CD4-positive, CD25-positive, alpha-beta regulatory T cell (primary cell): ENCODE measurements at regions not wholly inside any gene's neighbourhood (a gene's known extent, or its start where the extent isn't known, plus 50 kb on each side); places are given as distances from the start of the nearest gene placed in this dataset.
A peak's percentile ranks its signal among the peaks of the same experiment; 100 is the strongest.

Experiments
- ATAC-seq, 2 donors: fragments of 150-1000 bp; cut with Tn5 transposase; one replicate each; pipeline ENCODE4 v1.10.0; 2021; ENCODE audit warnings: low read depth in 2 of 2, moderate number of reproducible peaks in 2 of 2, moderate library complexity in 1 of 2
- DNase-seq, 3 donors: peaks; one replicate each; pipeline versions ENCODE4 v3.0.0 to v3.0.0-alpha.2; 2012 to 2022; ENCODE audit warnings: mixed read lengths in 1 of 3
- H3K27ac ChIP-seq: one replicate; pipeline ENCODE4 v1.7.0; 2013; ENCODE audit warnings: mild to moderate bottlenecking, low read length; ENCODE audit not compliant: insufficient read depth, poor library complexity, severe bottlenecking
- H3K27me3 ChIP-seq: one replicate; pipeline ENCODE4 v1.7.0; 2013; ENCODE audit warnings: low read length; ENCODE audit not compliant: control insufficient read depth, insufficient read depth
- H3K36me3 ChIP-seq: one replicate; pipeline ENCODE4 v1.7.0; 2013; ENCODE audit warnings: mild to moderate bottlenecking, low read length, moderate library complexity; ENCODE audit not compliant: control insufficient read depth, insufficient read depth
- H3K4me1 ChIP-seq: 2 replicates; pipeline ENCODE4 v1.7.0; 2013; ENCODE audit warnings: mild to moderate bottlenecking, low read length; ENCODE audit not compliant: insufficient read depth, control insufficient read depth, poor library complexity, severe bottlenecking
- H3K4me3 ChIP-seq: one replicate; pipeline ENCODE4 v1.7.0; 2013; ENCODE audit warnings: low read depth, mild to moderate bottlenecking, low read length, moderate library complexity
- H3K9me3 ChIP-seq, 2 experiments: 1 replicate in 1 of 2; 2 replicates in 1 of 2; pipeline ENCODE4 v1.7.0; 2013; ENCODE audit warnings: low read length in 2 of 2, mild to moderate bottlenecking in 1 of 2, moderate library complexity in 1 of 2; ENCODE audit not compliant: control insufficient read depth in 2 of 2
- H3K27ac Mint-ChIP-seq, 3 donors: one replicate each; pipeline ENCODE4 v1.8.0; 2020 to 2022; ENCODE audit warnings: mild to moderate bottlenecking in 3 of 3, mixed read lengths in 3 of 3, moderate library complexity in 2 of 3
- H3K27me3 Mint-ChIP-seq: one replicate; pipeline ENCODE4 v1.8.0; 2022; ENCODE audit warnings: mild to moderate bottlenecking, mixed read lengths
- H3K36me3 Mint-ChIP-seq: one replicate; pipeline ENCODE4 v1.8.0; 2020; ENCODE audit warnings: mixed read lengths
- H3K4me1 Mint-ChIP-seq, 4 donors: one replicate each; pipeline ENCODE4 v1.8.0; 2020 to 2022; ENCODE audit warnings: mixed read lengths in 4 of 4, mild to moderate bottlenecking in 1 of 4
- H3K4me3 Mint-ChIP-seq, 4 donors: one replicate each; pipeline ENCODE4 v1.8.0; 2020 to 2022; ENCODE audit warnings: mild to moderate bottlenecking in 4 of 4, mixed read lengths in 4 of 4, moderate library complexity in 3 of 4
- H3K9me3 Mint-ChIP-seq, 7 donors: one replicate each; pipeline ENCODE4 v1.8.0; 2020 to 2022; ENCODE audit warnings: mixed read lengths in 7 of 7, mild to moderate bottlenecking in 3 of 7, moderate library complexity in 2 of 7

DNA sequence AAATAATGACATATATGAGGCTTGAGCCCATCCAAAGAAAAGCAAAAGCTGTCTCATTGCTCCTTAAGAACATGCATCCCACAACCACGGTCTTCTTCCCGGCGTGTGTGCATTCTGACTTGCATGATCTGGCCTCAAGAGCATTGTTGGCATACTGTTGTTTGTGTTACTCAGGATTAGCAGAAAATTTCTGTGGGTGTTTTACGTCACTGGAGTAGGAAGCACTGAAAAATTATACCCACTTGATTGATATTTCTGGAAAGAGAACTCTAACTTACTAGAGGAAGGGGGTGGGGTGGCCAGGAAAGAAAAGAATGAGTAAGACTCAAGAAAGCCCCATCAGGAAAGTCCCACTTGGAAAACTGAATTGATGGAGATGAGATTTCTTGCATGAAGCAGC, 326.2 kb upstream of the PRDM1 start:
- H3K9me3 ChIP-seq, result no peaks in the 10 kb centered on the region
- ATAC-seq (no peak), DNase-seq (no peak)
- peaks cover 9% of the 10 kb centered on the region for H3K4me1 ChIP-seq
- H3K4me1 Mint-ChIP-seq, result peaks cover 7 to 20% (median 12%) of the 10 kb centered on the region in 4 donors
- H3K36me3 Mint-ChIP-seq, result peaks cover 3% of the 10 kb centered on the region
- H3K36me3 ChIP-seq, result no peaks in the 10 kb centered on the region
- no peaks in the 10 kb centered on the region for H3K27me3 ChIP-seq
- peak overlapping the region in 1 of 4 donors; percentile 34 for H3K4me3 Mint-ChIP-seq
- H3K27ac ChIP-seq, result no peak overlapping the region
- H3K4me3 ChIP-seq, result no peak overlapping the region
- peaks cover 4% of the 10 kb centered on the region for H3K27me3 Mint-ChIP-seq
- H3K27ac Mint-ChIP-seq, result no peak overlapping the region
- H3K9me3 Mint-ChIP-seq, result peaks cover 0 to 2% (median 0%) of the 10 kb centered on the region in 7 donors

DNA sequence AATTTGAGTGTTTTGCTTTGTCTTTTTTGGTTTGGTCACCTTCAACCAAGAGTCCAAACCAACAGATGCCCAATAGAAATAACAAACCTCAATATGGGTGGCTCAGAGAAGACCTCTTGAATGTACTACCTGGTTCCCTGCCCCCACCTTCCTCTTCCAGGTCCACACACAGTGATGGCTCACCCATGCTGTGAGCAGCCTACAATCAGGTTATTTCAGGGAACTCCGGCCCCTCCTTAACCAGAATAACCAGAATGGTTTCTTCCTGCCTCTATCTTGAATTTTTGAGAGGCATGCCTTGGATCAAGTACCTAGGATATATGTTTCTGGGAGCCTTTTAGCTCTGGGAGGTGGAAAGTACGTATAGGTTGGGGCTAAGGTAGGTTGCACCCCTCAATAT, 327.1 kb upstream of the PRDM1 start:
- H3K36me3 ChIP-seq, result no peaks in the 10 kb centered on the region
- Mint-ChIP-seq H3K27me3 (peaks cover 4% of the 10 kb centered on the region), H3K9me3 (peaks cover 0 to 4% (median 0%) of the 10 kb centered on the region in 7 donors), H3K27ac (no peak overlapping the region), H3K4me3 (no peak overlapping the region), H3K36me3 (peaks cover 3% of the 10 kb centered on the region), H3K4me1 (peaks cover 5 to 20% (median 12%) of the 10 kb centered on the region in 4 donors)
- no peak for DNase-seq
- ATAC-seq, result no peak
- H3K27ac ChIP-seq, result no peak overlapping the region
- H3K4me3 ChIP-seq, result no peak overlapping the region
- no peaks in the 10 kb centered on the region for H3K27me3 ChIP-seq
- H3K4me1 ChIP-seq, result peaks cover 9% of the 10 kb centered on the region
- H3K9me3 ChIP-seq, result no peaks in the 10 kb centered on the region

DNA sequence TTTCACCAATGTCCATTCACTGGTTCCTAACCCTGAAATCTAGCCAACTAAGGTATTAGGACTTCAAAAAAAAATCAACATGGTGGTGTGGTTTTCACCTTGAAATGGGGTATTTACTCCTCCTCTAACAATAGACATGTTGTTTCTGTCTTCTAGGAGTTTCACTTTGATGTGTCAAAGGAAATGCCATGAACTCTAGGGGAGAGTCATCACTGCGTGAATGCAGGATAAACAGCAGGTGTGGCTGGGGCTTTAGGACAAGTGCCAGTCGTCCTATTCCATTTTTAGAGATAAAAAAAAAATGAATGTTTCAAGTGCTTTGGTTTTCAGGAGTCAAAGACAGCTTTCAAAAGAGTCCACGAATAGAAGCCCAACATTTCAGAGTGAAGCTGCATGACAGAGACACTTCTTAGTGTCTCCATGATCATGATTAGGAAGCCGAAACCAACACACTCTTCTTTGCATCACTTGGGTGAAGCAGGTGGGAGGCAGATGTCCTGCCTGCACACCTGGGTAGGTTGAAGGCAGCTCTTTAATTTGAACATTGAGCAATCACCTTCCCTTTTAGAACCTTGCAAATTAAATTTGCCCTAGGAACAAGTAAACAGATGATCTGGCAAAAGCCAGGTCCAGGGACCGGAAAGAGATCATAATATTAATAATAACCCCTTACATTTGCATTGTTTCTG, 328.5 kb upstream of the PRDM1 start:
- H3K27ac ChIP-seq, result no peak overlapping the region
- peaks cover 5 to 20% (median 12%) of the 10 kb centered on the region in 4 donors for H3K4me1 Mint-ChIP-seq

DNA sequence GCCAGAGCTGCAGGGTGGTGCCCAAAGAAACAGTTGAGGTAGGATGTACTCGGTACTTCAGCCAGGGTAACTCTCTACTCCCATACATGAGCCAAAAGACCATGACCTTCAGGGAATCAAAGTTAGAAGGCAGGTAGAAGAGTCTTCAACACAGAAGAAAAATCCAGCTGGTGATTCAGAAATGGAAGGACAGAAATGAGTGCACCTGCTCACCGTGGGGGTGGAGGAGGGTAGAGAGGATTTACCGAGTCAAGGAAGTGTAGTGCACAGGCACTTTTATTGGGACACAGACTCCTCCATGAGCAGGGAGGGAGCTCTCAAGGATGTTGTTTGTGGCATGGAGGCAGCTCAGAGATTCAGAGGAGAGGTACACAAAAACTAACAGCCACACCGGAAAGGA, 330.3 kb upstream of the PRDM1 start:
- DNase-seq (no peak), ATAC-seq (no peak)
- H3K36me3 ChIP-seq, result no peaks in the 10 kb centered on the region
- Mint-ChIP-seq H3K9me3 (peaks cover 0 to 4% (median 0%) of the 10 kb centered on the region in 7 donors), H3K36me3 (no peaks in the 10 kb centered on the region), H3K27me3 (no peaks in the 10 kb centered on the region), H3K4me1 (peaks cover 5 to 20% (median 12%) of the 10 kb centered on the region in 4 donors), H3K4me3 (no peak overlapping the region), H3K27ac (peak overlapping the region in 1 of 3 donors; percentile 34)
- no peak overlapping the region for H3K4me3 ChIP-seq
- no peaks in the 10 kb centered on the region for H3K27me3 ChIP-seq
- no peaks in the 10 kb centered on the region for H3K9me3 ChIP-seq
- H3K4me1 ChIP-seq, result peaks cover 9% of the 10 kb centered on the region
- no peak overlapping the region for H3K27ac ChIP-seq

More for the DNA sequence above, 328.5 kb upstream of the PRDM1 start:
- no peaks in the 10 kb centered on the region for H3K36me3 ChIP-seq
- peaks cover 2% of the 10 kb centered on the region for H3K27me3 Mint-ChIP-seq
- DNase-seq, result peak in 1 of 3 donors; percentile 75
- no peak overlapping the region for H3K4me3 Mint-ChIP-seq
- H3K9me3 ChIP-seq, result no peaks in the 10 kb centered on the region
- H3K36me3 Mint-ChIP-seq, result no peaks in the 10 kb centered on the region
- ATAC-seq, result no peak
- H3K27me3 ChIP-seq, result no peaks in the 10 kb centered on the region
- H3K4me3 ChIP-seq, result peak overlapping the region; percentile 17
- peaks cover 0 to 4% (median 0%) of the 10 kb centered on the region in 7 donors for H3K9me3 Mint-ChIP-seq
- H3K4me1 ChIP-seq, result peaks cover 9% of the 10 kb centered on the region
- H3K27ac Mint-ChIP-seq, result no peak overlapping the region

DNA sequence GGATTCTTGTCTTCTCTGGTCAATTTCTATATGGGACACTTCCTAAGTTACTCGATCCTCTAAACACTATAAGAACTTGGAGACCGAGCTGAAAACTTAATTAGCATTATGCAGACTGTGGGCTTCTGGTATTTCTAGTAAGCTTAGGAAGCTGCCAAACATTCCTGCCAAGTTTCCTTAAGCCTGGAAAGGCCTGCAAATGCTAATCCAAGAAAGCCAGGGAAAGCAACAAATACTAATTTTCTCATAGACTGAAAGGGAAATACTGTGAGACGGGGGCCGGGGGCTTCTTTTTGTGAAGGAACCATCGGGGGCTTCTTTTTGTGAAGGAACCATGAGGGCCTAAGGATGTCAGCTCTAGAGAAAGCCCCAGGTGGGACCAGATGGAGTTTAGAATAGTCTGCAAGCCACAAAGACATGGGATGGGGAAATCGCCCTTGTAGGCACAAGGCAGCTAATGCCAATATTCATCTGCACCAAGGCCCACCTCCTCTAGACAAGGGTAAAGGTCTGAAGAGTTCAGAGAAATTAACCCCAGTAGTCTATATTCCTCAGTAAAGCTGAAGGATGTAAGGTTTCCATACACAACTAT, 332.4 kb upstream of the PRDM1 start:
- Mint-ChIP-seq H3K27ac (no peak overlapping the region), H3K4me3 (no peak overlapping the region), H3K27me3 (no peaks in the 10 kb centered on the region), H3K9me3 (peaks cover 0 to 2% (median 0%) of the 10 kb centered on the region in 7 donors), H3K36me3 (no peaks in the 10 kb centered on the region), H3K4me1 (peaks cover 5 to 20% (median 12%) of the 10 kb centered on the region in 4 donors)
- peaks cover 9% of the 10 kb centered on the region for H3K4me1 ChIP-seq
- ATAC-seq (no peak), DNase-seq (no peak)
- H3K9me3 ChIP-seq, result no peaks in the 10 kb centered on the region
- H3K36me3 ChIP-seq, result no peaks in the 10 kb centered on the region
- H3K27me3 ChIP-seq, result no peaks in the 10 kb centered on the region
- H3K27ac ChIP-seq, result no peak overlapping the region
- no peak overlapping the region for H3K4me3 ChIP-seq

DNA sequence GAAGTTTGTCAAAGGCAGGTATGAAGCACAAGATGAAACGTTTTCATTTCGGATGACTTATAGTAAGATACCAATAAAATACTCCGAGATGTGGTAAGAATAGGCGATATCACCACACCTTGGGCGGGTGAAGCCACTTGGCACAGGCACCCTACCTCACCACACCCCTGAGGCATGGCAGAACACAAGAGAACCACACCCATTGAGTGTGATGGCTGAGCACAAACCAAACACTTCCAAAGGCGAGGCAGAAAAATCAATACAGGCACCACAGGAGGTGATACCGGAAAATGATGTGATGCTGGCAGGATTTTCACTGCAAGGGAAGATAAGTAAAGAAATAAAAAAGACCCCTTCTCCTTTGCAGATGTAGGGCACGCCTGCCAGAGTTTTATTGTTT, 332.9 kb upstream of the PRDM1 start:
- Histone ChIP-seq H3K36me3 (no peaks in the 10 kb centered on the region), H3K4me1 (peaks cover 9% of the 10 kb centered on the region), H3K4me3 (no peak overlapping the region), H3K27me3 (no peaks in the 10 kb centered on the region), H3K27ac (no peak overlapping the region), H3K9me3 (no peaks in the 10 kb centered on the region)
- Mint-ChIP-seq H3K4me3 (no peak overlapping the region), H3K27ac (no peak overlapping the region), H3K27me3 (no peaks in the 10 kb centered on the region), H3K9me3 (peaks cover 0 to 2% (median 0%) of the 10 kb centered on the region in 7 donors), H3K4me1 (peaks cover 5 to 20% (median 12%) of the 10 kb centered on the region in 4 donors), H3K36me3 (no peaks in the 10 kb centered on the region)
- no peak for DNase-seq
- ATAC-seq, result no peak

DNA sequence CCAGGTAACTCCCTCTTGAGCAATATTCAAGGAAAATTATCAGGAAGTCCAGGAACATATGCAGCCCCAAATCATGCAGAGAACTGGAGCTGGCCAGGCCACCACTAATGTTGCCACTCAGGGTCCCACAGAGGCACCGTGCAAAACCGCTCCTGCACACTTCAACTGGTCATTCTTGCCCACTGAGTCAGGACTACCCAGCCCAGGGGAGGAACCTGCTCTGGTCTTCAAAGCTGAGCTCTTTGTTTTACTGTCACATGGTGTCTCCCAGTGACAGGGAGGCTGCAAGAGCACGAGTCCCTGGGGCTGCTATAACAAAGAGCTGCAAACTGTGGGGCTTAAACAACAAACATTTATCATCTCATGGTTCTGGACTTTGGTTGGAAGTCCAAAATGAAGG, 336.0 kb upstream of the PRDM1 start:
- Mint-ChIP-seq H3K36me3 (no peaks in the 10 kb centered on the region), H3K4me1 (peaks cover 6 to 14% (median 10%) of the 10 kb centered on the region in 4 donors), H3K27ac (no peak overlapping the region), H3K4me3 (no peak overlapping the region), H3K9me3 (peaks cover 0 to 2% (median 0%) of the 10 kb centered on the region in 7 donors), H3K27me3 (no peaks in the 10 kb centered on the region)
- Histone ChIP-seq H3K4me1 (peaks cover 12% of the 10 kb centered on the region), H3K9me3 (no peaks in the 10 kb centered on the region), H3K27me3 (no peaks in the 10 kb centered on the region), H3K27ac (no peak overlapping the region), H3K4me3 (no peak overlapping the region), H3K36me3 (no peaks in the 10 kb centered on the region)
- ATAC-seq, result no peak
- no peak for DNase-seq
